Stomach smooth muscle (tissue), 2 donors: ENCODE measurements at regions not wholly inside any gene's neighbourhood (a gene's known extent, or its start where the extent isn't known, plus 50 kb on each side); places are given as distances from the start of the nearest gene placed in this dataset.
"Not testable (repeated sequence)": the region's sequence is repeated elsewhere in the genome, so short reads cannot be mapped to it uniquely, and the experiment has no call there.

Source experiments
- H3K27ac ChIP-seq: one replicate; pipeline ENCODE4 v1.7.0; 2013; ENCODE audit warnings: mild to moderate bottlenecking, low read length, inconsistent platforms
- H3K27me3 ChIP-seq, 2 donors: one replicate each; pipeline ENCODE4 v1.7.0; 2013; ENCODE audit warnings: low read length in 2 of 2; ENCODE audit not compliant: insufficient read depth in 2 of 2, control insufficient read depth in 1 of 2
- H3K36me3 ChIP-seq, 2 donors: one replicate each; pipeline ENCODE4 v1.7.0; 2013; ENCODE audit warnings: low read length in 2 of 2; ENCODE audit not compliant: control insufficient read depth in 2 of 2, insufficient read depth in 2 of 2
- H3K4me1 ChIP-seq: one replicate; pipeline ENCODE4 v1.7.0; 2013; ENCODE audit warnings: low read length; ENCODE audit not compliant: control insufficient read depth, insufficient read depth
- H3K4me3 ChIP-seq, 2 donors: one replicate each; pipeline ENCODE4 v1.7.0; 2013; ENCODE audit warnings: low read length in 2 of 2
- H3K9ac ChIP-seq, 2 donors: one replicate each; pipeline ENCODE4 v1.7.0; 2013; ENCODE audit warnings: low read length in 2 of 2, mild to moderate bottlenecking in 1 of 2
- H3K9me3 ChIP-seq, 2 donors: one replicate each; pipeline ENCODE4 v1.7.0; 2013; ENCODE audit warnings: low read length in 2 of 2; ENCODE audit not compliant: control insufficient read depth in 2 of 2
- donor health status: healthy.
- donor health status: Pancreatic carcinoma.

DNA sequence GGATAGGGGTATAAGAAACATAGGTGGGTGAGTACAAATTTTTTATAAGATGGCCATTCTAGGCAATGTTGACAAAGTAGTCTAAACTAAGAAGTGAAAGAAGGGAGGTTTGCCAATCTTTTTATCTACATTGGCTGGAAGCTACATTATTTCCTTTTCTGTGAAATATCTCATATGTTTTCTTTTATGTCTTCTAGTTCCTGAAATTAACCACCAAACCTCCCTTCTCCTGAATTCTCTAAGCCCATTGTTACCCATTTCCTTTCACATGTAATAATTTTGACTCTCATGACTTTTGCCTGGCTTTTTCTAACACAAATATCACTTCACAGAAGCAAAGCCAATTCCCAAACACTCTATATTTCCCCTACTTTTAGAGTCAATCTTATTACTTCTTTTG is 496.2 kb upstream of the JAG1 start:
- Histone ChIP-seq H3K4me1 (no peaks in the 10 kb centered on the region), H3K27me3 (no peaks in the 10 kb centered on the region), H3K36me3 (no peaks in the 10 kb centered on the region), H3K27ac (no peak overlapping the region), H3K9me3 (no peaks in the 10 kb centered on the region), H3K4me3 (no peak overlapping the region), H3K9ac (no peak overlapping the region)

DNA sequence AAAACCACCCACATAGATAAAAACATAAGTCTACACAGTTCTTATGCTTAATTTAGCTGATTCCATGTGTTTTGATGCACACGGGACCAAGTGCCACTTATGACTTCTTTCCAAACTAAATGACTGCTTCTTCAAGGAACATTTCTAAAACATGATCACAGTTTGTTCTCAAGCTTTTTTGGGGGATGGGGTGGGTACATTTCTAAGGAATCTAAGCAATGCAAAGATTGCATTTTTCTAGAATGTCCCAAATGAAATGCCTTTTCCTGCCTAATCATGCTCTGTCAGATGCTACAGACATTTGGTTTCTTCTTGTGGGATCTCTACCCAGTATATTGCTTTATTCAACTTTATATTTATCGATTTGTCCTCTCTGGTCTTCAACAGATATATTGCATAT is 496.8 kb upstream of the JAG1 start:
- Histone ChIP-seq H3K27me3 (no peaks in the 10 kb centered on the region), H3K4me3 (no peak overlapping the region), H3K9ac (no peak overlapping the region), H3K27ac (no peak overlapping the region), H3K4me1 (no peaks in the 10 kb centered on the region), H3K9me3 (no peaks in the 10 kb centered on the region), H3K36me3 (no peaks in the 10 kb centered on the region)

DNA sequence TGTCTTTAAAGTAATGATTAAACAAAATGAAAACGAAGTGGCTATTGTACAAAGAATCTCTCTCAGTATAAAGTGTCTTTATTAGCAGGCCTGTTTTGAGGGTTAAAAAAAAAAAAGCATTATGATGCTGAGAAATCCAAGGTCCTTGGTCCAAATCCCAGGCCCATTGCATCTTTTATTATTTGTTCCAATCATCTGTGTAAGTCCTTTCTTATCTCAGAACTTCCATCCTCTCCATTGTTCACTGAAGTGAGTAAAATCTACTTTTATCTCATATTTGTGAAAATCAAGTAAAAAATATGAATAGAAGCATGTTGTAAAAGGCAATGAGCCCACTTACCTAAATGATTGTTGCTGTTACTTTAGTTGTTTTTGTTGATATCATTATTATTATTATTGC is 499.1 kb upstream of the JAG1 start:
- no peaks in the 10 kb centered on the region for H3K4me1 ChIP-seq
- no peak overlapping the region for H3K4me3 ChIP-seq
- no peak overlapping the region for H3K9ac ChIP-seq
- H3K36me3 ChIP-seq = no peaks in the 10 kb centered on the region
- H3K27me3 ChIP-seq = no peaks in the 10 kb centered on the region
- no peak overlapping the region for H3K27ac ChIP-seq
- no peaks in the 10 kb centered on the region for H3K9me3 ChIP-seq

DNA sequence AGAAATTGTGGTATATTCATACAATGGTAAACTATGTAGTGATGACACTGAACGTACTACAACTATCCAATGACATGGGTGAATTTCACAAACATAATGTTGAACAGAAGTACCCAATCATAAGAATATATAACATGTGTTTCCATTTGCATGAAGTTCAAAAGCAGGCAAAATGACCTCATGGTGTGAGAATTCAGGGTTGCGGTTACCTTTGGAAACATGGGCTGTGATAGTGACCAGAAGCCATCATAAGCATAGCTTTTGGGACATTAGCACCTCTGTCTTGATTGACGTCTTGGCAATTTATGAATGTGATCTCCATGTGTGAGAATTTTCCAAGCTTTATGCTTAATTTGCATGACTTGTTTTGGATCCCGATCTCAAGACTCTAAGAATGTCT is 500.1 kb upstream of the JAG1 start:
- H3K36me3 ChIP-seq = no peaks in the 10 kb centered on the region
- no peak overlapping the region for H3K27ac ChIP-seq
- H3K4me3 ChIP-seq = no peak overlapping the region
- H3K9ac ChIP-seq = no peak overlapping the region
- H3K9me3 ChIP-seq = no peaks in the 10 kb centered on the region
- H3K27me3 ChIP-seq = no peaks in the 10 kb centered on the region
- no peaks in the 10 kb centered on the region for H3K4me1 ChIP-seq

DNA sequence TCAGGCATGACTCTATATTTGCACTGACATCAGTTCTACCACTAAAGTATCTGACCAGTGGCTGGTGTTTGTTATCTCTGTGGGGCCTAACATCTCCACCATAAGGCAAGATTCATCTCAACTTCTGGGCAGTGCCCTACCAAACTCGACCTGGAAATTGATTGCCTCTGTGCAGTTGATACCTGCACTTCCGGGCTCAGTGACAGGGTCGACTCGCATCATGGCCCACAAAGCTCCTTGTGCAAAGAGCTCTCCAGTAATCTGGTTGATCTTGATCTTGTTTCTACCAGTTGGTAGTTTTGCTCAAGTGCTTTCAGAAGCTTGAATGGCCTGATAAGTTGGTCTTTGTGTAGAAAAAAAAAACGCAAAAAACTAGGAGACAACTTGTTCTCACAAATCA is 501.1 kb upstream of the JAG1 start:
- Histone ChIP-seq H3K27ac (no peak overlapping the region), H3K4me1 (no peaks in the 10 kb centered on the region), H3K36me3 (no peaks in the 10 kb centered on the region), H3K9me3 (no peaks in the 10 kb centered on the region), H3K27me3 (no peaks in the 10 kb centered on the region), H3K4me3 (no peak overlapping the region), H3K9ac (no peak overlapping the region)

DNA sequence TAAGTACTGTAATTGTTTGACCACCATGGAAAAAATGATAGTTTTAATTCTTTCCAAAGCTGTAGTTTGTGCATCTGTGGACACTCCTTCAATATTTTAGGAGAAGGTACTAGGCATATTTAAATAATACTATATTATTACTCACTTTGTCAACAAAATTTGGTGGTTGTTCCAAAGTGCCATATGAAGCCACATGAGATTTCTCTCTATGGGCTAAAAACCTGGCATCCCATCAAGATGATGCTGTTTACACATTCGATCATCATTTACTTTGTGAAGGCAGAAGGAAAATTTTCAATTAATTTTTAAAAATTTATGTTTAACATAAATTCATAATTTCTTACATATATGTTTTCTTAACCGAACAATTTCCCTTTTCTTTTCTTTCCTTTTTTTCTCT is 502.6 kb upstream of the JAG1 start:
- H3K4me3 ChIP-seq = no peak overlapping the region
- no peaks in the 10 kb centered on the region for H3K36me3 ChIP-seq
- H3K4me1 ChIP-seq = no peaks in the 10 kb centered on the region
- H3K9ac ChIP-seq = no peak overlapping the region
- no peaks in the 10 kb centered on the region for H3K9me3 ChIP-seq
- H3K27ac ChIP-seq = no peak overlapping the region
- no peaks in the 10 kb centered on the region for H3K27me3 ChIP-seq

- Histone ChIP-seq H3K27me3 (no peaks in the 10 kb centered on the region), H3K9ac (no peak overlapping the region)
Observed at GRCh38 chr20:11178946-11179654, 505.3 kb upstream of the JAG1 start.

DNA sequence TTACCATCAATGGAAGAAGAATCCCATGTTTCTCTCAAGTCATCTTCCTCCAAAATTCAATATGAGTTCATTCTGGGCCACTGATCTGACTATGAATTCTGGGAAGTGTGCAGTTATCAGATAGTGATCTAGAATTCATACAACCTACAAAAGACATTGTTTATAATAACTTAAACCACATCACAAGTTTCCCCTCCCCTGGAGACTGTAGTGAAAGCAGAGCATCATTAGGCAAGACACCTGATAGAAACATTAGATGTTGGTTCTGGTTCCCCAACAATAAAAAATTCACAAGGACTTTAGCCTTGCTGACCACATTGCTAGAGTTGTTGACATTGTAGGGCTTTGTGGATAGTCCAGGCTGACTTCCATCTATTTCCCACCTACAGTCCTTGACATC is 506.4 kb upstream of the JAG1 start:
- H3K4me1 ChIP-seq = no peaks in the 10 kb centered on the region
- no peaks in the 10 kb centered on the region for H3K9me3 ChIP-seq
- H3K9ac ChIP-seq = no peak overlapping the region
- H3K36me3 ChIP-seq = no peaks in the 10 kb centered on the region
- H3K27me3 ChIP-seq = no peaks in the 10 kb centered on the region
- H3K4me3 ChIP-seq = no peak overlapping the region
- H3K27ac ChIP-seq = no peak overlapping the region

More at GRCh38 chr20:11178946-11179654, 505.3 kb upstream of the JAG1 start:
- Histone ChIP-seq H3K27ac (no peak overlapping the region), H3K4me3 (no peak overlapping the region), H3K36me3 (no peaks in the 10 kb centered on the region), H3K4me1 (no peaks in the 10 kb centered on the region), H3K9me3 (no peaks in the 10 kb centered on the region)

DNA sequence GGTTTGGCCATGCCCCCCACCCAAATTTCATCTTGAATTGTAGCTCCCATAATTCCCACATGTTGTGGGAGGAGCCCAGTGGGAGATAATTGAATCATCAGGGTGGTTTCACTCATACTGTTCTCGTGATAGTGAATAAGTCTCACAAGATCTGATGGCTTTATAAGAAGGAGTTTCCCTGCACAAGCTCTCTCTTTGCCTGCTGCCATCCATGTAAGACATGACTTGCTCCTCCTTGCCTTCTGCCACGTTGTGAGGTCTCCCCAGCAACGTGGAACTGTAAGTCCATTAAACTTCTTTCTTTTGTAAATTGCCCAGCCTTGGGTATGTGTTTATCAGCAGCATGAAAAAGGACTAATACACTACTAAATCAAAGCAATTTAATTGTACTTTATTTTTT is 507.3 kb upstream of the JAG1 start:
- H3K27me3 ChIP-seq, H3K9me3 ChIP-seq, H3K4me3 ChIP-seq, H3K36me3 ChIP-seq, H3K4me1 ChIP-seq, H3K27ac ChIP-seq, H3K9ac ChIP-seq: not testable (repeated sequence)

- Histone ChIP-seq H3K9me3 (no peaks in the 10 kb centered on the region), H3K4me1 (no peaks in the 10 kb centered on the region), H3K27ac (no peak overlapping the region), H3K4me3 (no peak overlapping the region), H3K36me3 (no peaks in the 10 kb centered on the region), H3K9ac (no peak overlapping the region), H3K27me3 (no peaks in the 10 kb centered on the region)
Observed at GRCh38 chr20:11181966-11182365, 508.2 kb upstream of the JAG1 start.

- Histone ChIP-seq H3K27ac (no peak overlapping the region), H3K4me1 (no peaks in the 10 kb centered on the region), H3K36me3 (no peaks in the 10 kb centered on the region), H3K27me3 (no peaks in the 10 kb centered on the region), H3K9me3 (no peaks in the 10 kb centered on the region), H3K4me3 (no peak overlapping the region), H3K9ac (no peak overlapping the region)
Observed at GRCh38 chr20:11182720-11183119, 508.9 kb upstream of the JAG1 start.
